ENCODE measurements at regions not wholly inside any gene's neighbourhood (a gene's known extent, or its start where the extent isn't known, plus 50 kb on each side); places are given as distances from the start of the nearest gene placed in this dataset.

DNA sequence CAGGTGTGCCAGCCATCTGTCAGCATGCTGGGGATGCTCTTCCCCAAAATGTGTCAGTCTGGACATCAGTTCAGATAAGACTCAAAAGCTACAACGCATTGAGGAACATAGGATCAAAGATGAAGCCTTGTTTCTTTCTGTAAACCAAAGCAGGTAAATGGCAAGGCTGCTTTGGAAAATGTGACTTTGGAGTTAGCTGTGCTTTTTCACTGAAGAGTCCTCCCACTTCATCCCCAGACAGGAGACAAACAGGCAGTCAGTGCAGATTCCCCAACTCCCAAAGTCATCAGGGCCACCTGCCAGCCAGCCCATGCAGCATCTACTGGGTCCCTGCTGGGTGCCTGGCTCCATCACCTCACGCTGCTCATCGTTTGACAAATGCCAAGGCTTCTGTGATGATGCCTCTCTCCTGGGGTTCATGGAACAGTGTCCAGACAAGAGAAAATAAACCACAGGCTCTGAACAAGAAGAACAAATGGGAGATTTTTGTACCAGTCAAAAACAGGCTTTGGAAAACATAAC lies 205.0 kb upstream of the BTBD3 start:
- no peak for DNase-seq

DNA sequence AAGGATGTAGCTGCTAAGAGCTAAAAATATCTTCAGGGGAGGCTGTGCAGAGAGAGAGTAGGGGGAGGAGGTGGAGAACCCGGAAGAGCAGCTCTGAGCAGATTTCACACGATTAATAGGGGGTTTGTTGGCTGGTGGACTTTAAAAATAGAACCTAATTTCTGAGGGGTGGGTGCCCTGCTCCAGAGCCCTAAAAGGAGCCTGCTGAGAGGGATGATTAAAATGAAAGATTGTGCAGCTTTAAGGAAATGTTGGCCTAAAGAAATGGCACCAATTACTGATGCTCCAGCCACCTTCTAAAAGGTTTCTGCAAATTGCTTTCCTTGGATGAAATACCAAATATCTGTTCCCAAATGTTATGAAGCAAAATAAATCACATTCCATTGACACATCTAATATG lies 202.8 kb upstream of the BTBD3 start:
- no peak for DNase-seq

DNA sequence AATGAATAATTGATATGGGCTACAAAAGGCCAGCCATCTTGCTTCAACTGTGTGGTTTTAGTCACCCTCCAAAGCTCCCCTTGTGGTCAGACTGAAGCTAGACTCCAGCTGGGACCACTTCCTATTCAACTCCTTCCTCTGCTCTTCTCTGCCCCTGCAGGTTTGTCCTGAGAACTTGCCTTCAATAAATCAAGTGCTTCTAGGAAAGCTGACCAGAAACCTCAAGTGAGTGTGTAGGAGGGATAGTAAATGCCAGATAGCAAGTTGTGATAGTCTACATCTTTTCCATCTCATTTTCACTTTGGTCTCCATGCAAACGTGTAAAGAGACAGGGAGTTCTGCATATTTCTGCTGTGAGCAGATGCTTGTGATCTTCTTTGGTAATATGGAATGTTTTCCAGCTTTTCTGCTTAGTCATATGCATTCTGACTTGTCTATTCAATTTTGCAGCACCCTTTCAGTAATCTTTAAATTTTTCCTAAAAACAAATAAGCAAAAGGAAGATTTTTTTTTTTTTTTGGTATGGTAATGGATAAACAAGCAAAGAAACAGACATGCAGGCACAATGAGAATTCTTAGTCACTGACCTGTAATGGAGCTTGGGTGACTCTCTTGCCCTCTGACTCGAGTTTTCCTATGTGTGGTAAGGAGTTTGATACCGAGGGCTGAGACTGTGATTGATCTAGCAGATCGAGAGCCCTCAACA lies 201.3 kb upstream of the BTBD3 start:
- no peak for DNase-seq

DNA sequence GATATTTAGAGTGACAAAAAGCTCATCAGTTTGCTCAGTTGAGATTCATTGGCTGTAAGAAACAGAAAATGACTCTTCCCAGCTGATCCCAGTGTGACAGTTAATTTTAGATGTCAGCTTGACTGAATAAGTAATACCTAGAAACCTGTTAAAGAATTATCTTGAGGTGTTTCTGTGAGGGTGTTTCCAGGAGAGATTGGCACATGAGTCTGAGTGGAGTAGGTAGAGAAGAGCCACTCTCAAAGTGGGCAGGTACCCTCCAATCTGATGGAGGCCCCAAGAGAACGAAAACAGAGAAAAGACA lies 200.8 kb upstream of the BTBD3 start:
- no peak for DNase-seq

DNA sequence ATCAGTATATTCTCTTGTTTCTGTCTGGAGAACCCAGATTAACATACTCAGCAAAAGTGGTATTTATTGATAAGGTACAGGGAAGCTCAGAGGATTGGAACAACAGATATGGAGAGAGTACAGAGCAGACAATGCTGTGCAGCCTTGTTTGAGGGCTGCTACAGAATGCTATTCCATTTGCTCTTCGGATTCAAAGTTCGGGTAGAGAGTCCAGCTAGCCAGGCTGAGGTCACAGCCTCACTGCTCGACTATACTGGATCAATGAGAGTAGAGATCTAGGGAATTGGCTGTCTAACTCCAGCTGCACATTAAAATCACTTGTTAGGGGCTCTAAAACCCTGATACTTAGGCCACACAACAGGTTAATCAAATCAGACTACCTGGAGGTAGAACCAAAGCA lies 200.1 kb upstream of the BTBD3 start:
- no peak for DNase-seq

DNA sequence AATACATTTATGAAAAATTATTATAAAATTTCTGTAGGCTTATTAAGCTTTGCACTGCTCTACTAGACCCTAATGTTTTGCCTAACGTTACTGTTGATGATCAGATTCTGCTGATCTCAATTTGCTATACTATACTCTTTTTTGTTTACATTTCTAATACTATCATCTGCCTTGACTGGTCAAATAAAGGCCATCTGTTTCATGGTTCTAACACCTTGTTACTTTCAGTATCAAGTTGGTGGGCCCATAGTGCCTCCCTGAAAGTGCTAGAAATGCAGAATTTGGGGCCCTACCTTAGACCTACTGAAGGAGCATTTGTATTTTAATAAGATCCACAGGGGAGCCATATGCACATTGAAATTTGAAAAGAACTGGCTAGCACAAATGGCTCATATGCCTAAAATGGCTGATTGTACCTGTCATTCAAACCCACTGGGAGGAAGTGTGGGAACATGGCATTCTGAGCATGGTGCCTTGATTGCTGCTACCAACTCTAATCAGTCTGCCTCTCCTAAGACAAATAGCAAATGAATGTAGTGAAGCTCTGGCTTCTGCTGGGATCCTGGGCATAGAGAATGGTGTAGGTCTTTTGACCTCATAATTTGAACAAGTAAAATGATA lies 199.1 kb upstream of the BTBD3 start:
- no peak for DNase-seq

DNA sequence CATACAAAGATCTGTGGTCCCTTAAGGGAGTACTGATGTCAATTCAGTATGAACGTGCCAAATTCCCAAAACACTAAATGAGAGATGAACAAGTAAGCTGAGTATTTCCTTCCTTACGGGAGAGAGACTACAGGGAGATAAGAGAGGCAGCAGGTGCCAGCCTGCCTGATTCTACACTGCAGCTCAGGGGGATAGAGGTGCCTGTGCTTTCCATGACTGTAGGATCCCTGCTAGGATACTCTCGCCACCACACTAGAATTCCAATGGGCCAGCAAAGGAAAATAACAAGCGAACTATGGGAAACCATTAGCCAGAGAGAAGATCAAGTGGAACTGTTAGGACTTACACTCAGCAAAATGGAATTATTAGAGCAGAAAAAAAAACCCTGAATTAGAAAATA lies 198.5 kb upstream of the BTBD3 start:
- no peak for DNase-seq

DNA sequence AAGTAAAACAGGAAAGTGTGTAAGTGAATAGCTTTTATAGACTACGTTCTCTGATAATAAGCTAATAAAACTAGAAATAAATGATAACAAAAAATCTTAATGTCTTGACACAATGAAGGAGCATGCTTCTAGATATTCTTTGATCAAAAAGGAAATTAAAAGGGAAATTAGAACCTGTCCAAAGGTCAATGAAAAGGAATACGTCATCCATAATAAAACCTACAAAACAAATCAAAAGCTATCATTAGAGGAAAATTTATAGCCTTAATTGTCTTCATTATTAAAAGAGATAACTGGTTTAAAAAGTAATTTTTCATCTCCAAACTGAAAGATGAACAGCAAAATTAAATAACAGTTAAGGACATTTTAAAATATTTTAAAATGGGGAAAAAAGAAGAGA lies 196.3 kb upstream of the BTBD3 start:
- no peak for DNase-seq

DNA sequence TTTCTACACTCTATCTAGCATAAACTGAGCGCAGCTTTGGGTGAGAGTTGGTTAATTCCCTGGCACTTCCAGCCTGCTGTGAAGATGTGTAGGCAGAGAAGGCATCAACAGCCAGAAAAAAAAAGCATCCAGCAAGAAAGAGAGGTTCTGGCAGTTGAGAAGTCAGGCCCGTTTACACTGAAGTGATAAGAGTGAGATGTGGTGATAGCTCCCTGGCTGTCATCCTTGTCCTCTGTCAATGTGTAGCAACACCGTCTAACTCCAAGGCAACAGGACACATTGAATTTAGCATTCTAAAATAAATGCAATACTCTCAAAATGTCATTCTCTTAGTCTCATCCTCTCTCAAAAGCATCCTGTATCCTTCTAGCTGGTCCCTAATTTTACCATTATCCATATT lies 193.6 kb upstream of the BTBD3 start:
- no peak for DNase-seq

DNA sequence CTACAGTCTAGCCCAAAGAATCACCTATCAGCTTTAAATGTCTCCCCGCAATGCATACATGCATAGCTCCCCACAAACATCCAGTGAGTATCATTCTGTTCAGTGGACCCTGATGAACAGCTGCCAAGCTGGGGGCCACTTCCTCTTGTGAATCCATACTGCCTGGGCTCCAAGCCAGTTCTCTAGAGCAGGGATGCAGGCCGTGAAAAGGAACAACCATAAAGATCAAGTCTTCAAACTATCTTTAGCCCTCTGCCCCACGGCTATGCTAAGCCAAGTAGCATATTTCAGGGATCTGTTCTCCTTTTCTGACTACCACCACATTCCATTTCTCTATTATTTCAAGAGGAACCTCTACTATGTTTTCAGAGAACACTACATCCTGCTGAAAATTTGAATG lies 191.7 kb upstream of the BTBD3 start:
- no peak for DNase-seq

DNA sequence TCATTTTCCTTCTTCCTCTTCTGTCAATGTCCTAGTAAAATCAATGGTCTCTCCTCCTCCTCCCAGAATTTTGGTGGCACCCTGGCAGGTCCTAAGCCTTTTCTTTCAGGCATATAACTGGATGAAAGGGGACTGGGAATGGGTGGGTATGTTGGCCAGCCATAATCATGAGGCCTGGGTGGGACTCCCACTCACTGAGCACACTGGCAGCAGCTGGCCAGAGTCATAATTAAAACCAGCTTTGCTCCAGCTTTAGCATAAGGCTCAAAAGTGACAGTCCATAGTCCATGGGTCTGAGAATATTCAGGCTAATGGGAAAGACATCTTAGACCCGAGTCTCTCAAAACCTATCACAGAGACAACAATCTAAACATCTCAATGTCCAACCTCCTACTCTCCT lies 190.0 kb upstream of the BTBD3 start:
- DNase-seq, result no peak

DNA sequence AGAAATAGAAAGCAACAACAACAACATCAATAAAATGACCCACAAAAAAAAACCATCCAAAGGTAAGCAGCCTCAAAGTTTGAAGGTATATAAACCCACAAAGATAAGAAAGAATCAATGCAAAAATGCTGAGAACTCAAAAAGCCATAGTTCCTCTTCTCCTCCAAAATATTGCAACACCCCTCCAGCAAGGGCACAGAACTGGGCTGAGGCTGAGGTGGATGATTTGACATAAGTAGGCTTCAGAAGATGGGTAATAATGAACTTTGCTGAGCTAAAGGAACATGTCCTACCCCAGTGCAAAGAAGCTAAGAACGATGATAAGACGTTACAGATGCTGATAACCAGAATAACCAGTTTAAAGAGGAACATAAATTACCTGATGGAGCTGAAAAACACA lies 188.8 kb upstream of the BTBD3 start:
- DNase-seq, result no peak

DNA sequence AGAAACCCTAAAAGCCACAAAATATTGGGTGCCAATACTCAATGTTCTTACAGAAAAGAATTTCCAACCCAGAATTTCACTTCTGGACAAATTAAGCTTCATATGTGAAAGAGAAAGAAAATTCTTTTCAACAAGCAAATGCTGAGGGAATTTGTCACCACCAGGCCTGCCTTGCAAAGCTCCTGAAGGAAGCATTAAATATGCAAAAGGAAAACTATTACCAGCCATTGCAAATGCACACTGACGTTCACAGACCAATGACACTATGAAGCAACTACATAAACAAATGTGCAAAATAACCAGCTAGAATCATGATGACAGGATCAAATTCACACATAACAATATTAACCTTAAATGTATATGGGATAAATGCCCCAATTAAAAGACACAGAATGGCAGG lies 187.9 kb upstream of the BTBD3 start:
- DNase-seq, result no peak

DNA sequence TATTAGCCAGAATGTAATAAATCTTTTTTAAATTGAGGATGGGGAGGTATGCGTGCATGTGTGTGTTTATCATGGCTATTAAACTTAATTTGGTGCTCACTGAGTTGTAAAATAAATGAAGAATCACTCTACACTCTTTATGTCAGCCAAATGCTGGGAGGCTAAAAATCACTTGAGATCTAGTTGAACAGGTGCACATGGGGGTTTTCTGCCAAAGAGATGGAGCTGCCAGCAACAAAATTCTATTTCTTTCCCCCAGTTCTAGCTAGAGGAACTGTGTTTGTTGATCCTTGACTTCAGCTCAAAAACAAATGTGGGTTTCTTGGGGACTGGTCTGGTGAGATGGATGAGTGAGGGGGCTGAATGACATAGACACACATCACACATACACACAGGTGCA lies 183.3 kb upstream of the BTBD3 start:
- no peak for DNase-seq

DNA sequence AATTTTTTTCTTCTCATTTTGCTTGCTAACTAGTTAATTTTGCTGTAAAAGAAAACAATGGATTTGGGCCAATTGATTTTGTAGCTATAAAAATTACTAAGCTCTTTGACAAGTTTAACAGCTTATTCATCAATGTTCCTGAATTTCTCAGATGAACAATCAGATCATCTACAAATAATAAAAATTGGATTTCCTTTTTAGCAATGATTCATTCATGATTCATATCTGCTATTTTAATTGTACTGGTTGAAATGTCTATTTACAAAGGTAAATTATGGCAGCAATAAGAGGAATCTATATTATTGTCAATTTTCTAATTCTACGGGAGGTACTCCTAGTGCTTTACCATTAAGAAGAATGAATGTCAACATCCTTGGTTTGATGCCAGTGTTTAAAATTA lies 178.8 kb upstream of the BTBD3 start:
- no peak for DNase-seq

DNA sequence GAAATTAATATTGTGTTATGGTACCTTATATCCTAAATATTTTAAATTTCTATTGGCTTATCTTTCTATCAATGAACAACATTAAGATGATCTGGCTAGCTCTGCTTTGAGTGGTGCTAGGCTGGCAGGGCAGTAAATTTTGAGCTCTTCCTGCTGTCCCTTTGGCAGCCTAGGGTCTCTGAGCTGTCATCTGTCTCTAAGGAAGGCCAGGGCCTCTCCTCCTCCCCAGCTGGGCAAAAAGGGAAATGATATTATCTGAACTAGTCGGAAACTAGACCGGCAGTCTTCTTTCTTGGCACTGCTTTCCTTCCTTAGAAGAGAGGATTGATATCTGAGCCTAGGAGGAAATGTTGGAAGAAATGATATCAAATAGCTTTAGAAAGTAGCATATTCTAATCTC lies 176.7 kb upstream of the BTBD3 start:
- DNase-seq, result no peak

DNA sequence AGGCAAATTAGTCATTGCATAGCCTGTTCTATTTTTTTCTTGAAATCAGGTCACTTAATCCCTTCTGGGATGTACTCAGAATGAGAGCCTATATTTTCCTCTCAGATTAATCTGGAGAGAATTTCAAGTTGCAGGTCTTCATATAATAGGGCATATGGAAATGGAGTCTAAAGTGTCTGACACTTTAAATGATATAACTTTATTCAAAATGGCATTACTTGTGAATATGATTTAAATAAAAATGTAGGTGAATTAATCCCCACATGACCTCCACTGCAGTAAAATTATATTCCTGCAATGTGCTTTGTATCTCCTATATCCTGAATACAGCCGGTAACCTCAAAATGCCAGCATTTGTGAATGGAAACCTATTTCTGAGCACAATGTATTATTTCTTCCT lies 172.5 kb upstream of the BTBD3 start:
- no peak for DNase-seq

DNA sequence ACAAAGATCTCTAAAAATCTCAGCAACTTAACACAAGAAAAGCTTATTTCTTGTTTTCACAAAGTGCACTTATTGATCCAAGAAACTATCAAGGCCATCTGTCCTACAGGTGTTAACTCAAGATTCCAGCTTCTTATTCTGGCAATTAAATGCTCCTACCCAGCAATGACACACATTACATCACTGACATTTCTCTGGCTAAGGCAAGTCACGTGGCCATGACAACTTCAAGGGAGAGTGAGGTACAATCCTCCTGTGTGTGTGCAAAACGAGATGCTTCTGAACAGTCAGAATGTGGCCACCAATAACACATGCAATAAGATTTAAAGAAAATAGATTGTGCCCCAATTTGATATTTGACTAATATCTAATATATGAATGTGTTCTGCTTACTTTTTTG lies 169.3 kb upstream of the BTBD3 start:
- no peak for DNase-seq

DNA sequence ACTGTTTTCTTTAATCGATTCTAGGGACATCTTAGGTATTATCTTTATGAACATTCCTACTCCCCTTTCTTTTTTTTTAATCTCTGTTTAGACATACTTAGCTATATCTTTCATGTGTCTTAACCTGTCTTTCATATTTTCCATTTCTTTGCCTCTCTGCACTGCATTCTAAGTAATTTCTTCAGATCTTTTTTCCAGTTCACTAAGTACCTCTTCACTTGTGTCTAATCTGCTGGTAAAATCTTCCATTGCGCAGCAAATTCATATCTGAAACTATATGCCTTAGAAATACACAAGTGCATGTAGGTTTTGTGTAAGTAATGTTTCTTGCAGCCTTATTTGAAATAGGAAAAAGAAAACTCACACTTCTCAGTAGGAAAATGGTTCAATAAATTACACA lies 165.4 kb upstream of the BTBD3 start:
- DNase-seq, result no peak

DNA sequence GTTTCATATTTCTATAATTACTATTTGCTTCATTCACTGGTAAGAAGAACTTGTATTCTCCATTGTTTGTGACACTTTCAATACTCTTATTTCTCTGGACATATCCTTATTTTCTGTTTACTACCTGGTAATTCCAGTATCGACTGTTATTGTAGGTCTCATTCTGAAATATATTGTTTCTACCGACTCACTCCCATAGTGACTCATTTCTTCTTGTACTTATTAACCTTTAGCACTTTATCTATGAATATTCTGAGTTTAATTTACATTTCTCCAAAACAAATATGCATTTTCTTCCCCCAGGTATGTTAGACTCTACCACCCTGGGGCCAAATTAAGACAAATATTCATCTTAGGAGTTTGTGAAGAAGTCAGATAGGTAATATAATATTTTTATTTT lies 164.5 kb upstream of the BTBD3 start:
- DNase-seq, result no peak

DNA sequence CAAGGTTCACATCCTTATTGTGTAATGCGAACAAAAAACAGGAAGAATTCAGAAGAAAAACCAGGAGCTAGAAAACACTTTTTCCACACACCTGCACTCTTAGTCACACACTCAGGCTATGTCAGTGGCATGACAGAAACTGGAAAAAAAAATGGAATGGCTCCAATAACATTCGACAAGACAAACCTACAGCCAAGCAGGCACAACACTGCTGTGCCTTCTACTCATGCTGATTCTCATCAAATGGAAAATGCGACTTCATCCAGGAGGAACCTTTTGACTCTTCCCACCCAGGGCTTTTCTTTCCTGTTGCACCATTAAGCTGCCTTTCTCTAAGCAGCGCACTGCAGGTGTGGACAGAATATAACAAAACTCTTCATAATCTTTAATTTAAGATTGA lies 163.2 kb upstream of the BTBD3 start:
- DNase-seq, result no peak

DNA sequence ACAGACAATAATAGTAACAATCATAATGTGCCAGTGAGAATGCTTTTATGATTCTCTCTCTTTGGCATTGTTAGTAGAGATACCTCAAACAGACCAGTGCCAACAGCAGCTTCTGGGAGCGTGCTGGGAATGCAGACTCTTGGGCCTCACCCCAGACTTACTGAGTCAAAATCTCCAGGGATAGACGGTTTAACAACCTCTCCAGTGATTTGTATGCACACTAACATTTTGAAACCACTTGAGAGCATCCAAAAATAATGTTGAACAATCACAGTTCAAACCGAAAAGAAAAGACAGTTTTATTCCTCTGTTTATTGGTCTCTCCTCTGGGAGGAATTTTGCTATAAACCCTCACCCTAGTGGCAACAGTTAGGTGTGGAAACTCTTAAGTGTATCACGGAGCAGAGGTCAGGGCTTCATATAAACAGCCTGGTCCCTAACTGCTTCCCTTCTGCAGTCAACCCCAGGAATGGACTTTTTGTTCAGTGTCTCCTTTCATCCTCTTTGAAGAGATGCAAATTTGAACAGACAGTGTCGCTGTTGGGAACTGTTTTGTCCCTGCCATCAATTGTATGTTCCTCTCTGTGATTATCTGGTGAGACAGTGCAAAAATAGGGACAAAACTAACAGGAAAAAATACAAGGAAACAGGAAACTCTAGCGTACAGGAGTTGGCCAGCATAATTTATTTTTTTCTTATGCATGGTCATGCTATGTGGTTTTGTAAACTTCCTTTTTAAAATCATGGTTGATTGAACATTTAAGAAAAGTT lies 162.4 kb upstream of the BTBD3 start:
- DNase-seq, result no peak

DNA sequence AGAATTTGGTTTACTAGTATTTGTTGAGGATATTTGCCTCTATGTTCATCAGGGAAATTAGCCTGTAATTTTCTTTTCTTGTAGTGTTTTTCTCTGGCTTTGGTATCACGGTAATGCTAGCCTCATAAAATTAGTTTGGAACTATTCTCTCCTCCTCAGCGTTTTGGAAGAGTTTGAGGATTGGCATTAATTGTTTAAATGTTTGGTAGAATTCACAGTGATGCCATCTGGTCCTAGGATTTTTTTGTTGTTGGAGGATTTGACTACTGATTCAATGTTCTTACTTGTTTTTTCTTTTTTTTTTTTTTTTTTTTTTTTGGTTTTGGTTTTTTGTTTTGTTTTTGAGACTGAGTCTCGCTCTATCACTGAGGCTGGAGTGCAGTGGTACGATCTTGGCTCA lies 156.2 kb upstream of the BTBD3 start:
- DNase-seq, result no peak

DNA sequence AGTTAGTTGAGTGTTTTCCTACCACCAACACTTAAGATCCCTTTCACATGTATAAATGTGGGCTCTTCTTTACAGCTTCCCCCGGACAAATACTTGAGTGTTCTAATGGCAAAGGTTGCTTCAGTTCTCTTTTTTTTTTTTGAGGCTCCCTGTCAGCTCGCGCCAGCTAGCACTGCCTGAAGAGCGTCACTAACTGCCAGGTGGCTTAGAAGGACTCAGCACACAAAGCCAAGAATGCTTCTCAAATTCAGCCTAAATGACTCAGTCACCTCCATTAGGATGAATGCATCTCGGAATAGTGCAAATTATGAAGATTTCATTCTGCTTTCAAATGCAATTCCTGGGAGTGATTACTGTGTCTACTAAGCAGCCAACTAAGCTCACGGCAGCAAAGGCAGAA lies 150.7 kb upstream of the BTBD3 start:
- DNase-seq, result no peak

DNA sequence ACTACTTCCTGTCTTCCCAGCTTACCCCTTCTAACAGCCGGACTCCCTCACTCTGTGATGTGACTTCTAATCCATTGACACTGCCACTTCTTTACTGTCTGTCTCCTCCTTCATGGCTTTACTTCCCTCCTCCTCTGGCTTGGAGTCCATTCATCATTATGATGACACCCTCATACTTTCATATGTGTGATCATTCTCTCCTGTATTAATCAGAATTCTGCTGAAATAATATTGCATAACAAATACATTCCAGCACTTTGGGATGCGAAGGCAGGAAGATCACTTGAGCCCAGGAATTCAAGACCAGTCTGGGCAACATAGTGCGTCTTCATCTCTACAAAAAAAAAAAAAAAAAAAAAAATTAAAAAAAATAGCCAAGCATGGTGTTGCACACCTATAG lies 147.9 kb upstream of the BTBD3 start:
- DNase-seq, result no peak
